Keratinocyte (primary cell): ENCODE measurements at regions not wholly inside any gene's neighbourhood (a gene's known extent, or its start where the extent isn't known, plus 50 kb on each side); places are given as distances from the start of the nearest gene placed in this dataset.

Source experiments
- CTCF ChIP-seq, 3 experiments: IDR thresholded peaks in 1 of 3; conservative IDR thresholded peaks in 1 of 3; optimal IDR thresholded peaks in 1 of 3; 2 replicates in 2 of 3; 3 replicates in 1 of 3; pipeline versions ENCODE3 to v1.5.1; 2011; ENCODE audit warnings: low read length in 3 of 3, mild to moderate bottlenecking in 3 of 3, moderate library complexity in 2 of 3, control low read depth in 1 of 3, inconsistent platforms in 1 of 3; ENCODE audit not compliant: insufficient read depth in 2 of 3; ENCODE audit errors: extremely low read depth in 1 of 3
- EZH2 ChIP-seq: IDR thresholded peaks from one replicate; pipeline ENCODE4 v1.6.1; 2012; ENCODE audit warnings: inconsistent platforms, mild to moderate bottlenecking, low read length, moderate library complexity

GRCh38 chr13:58463841-58464240, 832.3 kb downstream of the PCDH17 start:
- TF ChIP-seq CTCF (optimal IDR thresholded peaks at IDR 0.05 in 1 of 3, IDR thresholded peaks at IDR 0.05 in 1 of 3, conservative IDR thresholded peaks at IDR 0.05 in 1 of 3; ENCODE audit: extremely low read depth in 1 of 3, insufficient read depth in 2 of 3, low read length in 3 of 3) (no peak), EZH2 (no peak)
